A673 (cell line): ENCODE measurements at regions not wholly inside any gene's neighbourhood (a gene's known extent, or its start where the extent isn't known, plus 50 kb on each side); places are given as distances from the start of the nearest gene placed in this dataset.

ENCODE experiments used
- BruUV-seq: library from RNA; stranded (reverse); fragments of 400-500 nt; replicated peaks from 2 replicates; lab custom pipeline; 2021; lab: Mats Ljungman, UMichigan
- CTCF ChIA-PET: fragments of 300-600 bp; sonication (Branson Sonifier 250); formaldehyde crosslinking; loops from one replicate; lab custom pipeline; 2022; ENCODE audit warnings: antibody characterized with exemption; lab: Charles Lee
- POLR2A ChIA-PET: fragments of 300-600 bp; sonication (Branson Sonifier 250); formaldehyde crosslinking; loops from one replicate; lab custom pipeline; 2022; ENCODE audit warnings: antibody characterized with exemption; ENCODE audit not compliant: low non-redundant PET; lab: Charles Lee
- DNase-seq: peaks from one replicate; pipeline ENCODE4 v3.0.0-alpha.2; 2015; ENCODE audit warnings: low spot score
- H3K27ac ChIP-seq: fragments of 200-600 bp; sonication (generic); 2 replicates; pipeline ENCODE4 v1.5.1; 2016; ENCODE audit warnings: mixed run types, low read depth, mild to moderate bottlenecking, mixed read lengths, antibody characterized with exemption, low read length; ENCODE audit not compliant: poor library complexity, severe bottlenecking
- H3K27me3 ChIP-seq: fragments of 200-600 bp; sonication (generic); replicated peaks from 2 replicates; pipeline ENCODE4 v1.6.1; 2017; ENCODE audit warnings: mixed run types, low read depth, mild to moderate bottlenecking, mixed read lengths, antibody characterized with exemption, low read length; ENCODE audit not compliant: insufficient read depth, poor library complexity
- H3K36me3 ChIP-seq: fragments of 200-600 bp; sonication (generic); 2 replicates; pipeline ENCODE4 v1.6.1; 2016; ENCODE audit warnings: mixed run types, mild to moderate bottlenecking, mixed read lengths, antibody characterized with exemption, low read length; ENCODE audit not compliant: insufficient read depth, poor library complexity, severe bottlenecking
- H3K4me1 ChIP-seq: fragments of 200-600 bp; sonication (generic); 2 replicates; pipeline ENCODE4 v1.6.1; 2017; ENCODE audit warnings: mixed run types, mild to moderate bottlenecking, mixed read lengths, antibody characterized with exemption, low read length; ENCODE audit not compliant: insufficient read depth, poor library complexity, severe bottlenecking
- H3K4me3 ChIP-seq: fragments of 200-600 bp; sonication (generic); 2 replicates; pipeline ENCODE4 v1.5.1; 2016; ENCODE audit warnings: low read depth, mixed run types, mild to moderate bottlenecking, mixed read lengths, low read length; ENCODE audit not compliant: poor library complexity, severe bottlenecking
- H3K9me3 ChIP-seq: fragments of 200-600 bp; sonication (generic); 2 replicates; pipeline ENCODE4 v1.6.1; 2016; ENCODE audit warnings: mixed run types, low read depth, mild to moderate bottlenecking, mixed read lengths, antibody characterized with exemption, low read length; ENCODE audit not compliant: poor library complexity, severe bottlenecking
- CTCF ChIP-seq: fragments of 300-800, 200-600 bp; sonication (generic); conservative IDR thresholded peaks from 2 replicates; pipeline ENCODE4 v1.5.1; 2017; ENCODE audit warnings: low read depth, mild to moderate bottlenecking, antibody characterized with exemption, low read length, moderate library complexity, mixed read lengths
- EZH2 ChIP-seq: fragments of 200-600 bp; sonication (generic); IDR thresholded peaks from 2 replicates; pipeline ENCODE4 v1.6.1; 2017; ENCODE audit warnings: borderline replicate concordance, low read depth, mild to moderate bottlenecking, mixed read lengths, antibody characterized with exemption, low read length; ENCODE audit not compliant: poor library complexity, severe bottlenecking
- intact Hi-C: fragments of 100-400 bp; cut with micrococcal nuclease; formaldehyde crosslinking; loops from one replicate; pipeline ENCODE4 v1.10.0; 2022; ENCODE audit not compliant: unreplicated experiment

DNA sequence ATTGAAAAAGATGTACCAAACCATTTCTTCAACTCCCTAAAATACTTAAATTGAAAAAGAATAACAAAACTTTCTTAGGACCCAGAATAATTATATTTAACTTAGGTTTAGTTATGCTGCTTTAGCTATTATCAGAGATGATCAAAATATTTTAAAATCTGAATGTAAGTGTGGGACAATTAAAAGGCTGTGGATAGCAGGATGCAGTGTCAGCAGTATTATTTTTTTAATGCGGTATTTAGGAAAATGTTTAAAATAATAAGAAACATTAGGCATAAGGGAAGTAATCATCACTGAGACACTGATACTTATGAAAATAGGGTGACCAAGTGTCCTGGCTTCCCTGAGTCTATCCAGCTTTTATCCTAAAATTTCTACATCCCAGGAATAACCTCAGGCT is 161.5 kb upstream of the PTCHD4 start:
- TF ChIP-seq EZH2: no peak
- TF ChIP-seq CTCF: no peak
- no peak overlapping the region for H3K27ac ChIP-seq
- POLR2A ChIA-PET: no interaction called here
- H3K4me3 ChIP-seq: no peak overlapping the region
- intact Hi-C loops: no loop called here
- CTCF ChIA-PET: no interaction called here
- no peaks in the 10 kb centered on the region for H3K9me3 ChIP-seq
- H3K36me3 ChIP-seq: no peaks in the 10 kb centered on the region
- DNase-seq: no peak
- no peaks in the 10 kb centered on the region for H3K4me1 ChIP-seq
- no peaks in the 10 kb centered on the region for H3K27me3 ChIP-seq
- no TSS peak for BruUV-seq

- ChIA-PET POLR2A (no interaction called here), CTCF (no interaction called here)
- Histone ChIP-seq H3K9me3 (no peaks in the 10 kb centered on the region), H3K4me3 (no peak overlapping the region), H3K27ac (no peak overlapping the region), H3K4me1 (no peaks in the 10 kb centered on the region), H3K36me3 (no peaks in the 10 kb centered on the region), H3K27me3 (peaks cover 3% of the 10 kb centered on the region)
- intact Hi-C loops: no loop called here
- BruUV-seq: no TSS peak
- DNase-seq: no peak
- no peak for TF ChIP-seq CTCF
- no peak for TF ChIP-seq EZH2
Observed at GRCh38 chr6:48255094-48255493, 144.1 kb upstream of the PTCHD4 start.

GRCh38 chr6:48249071-48249470 is 138.1 kb upstream of the PTCHD4 start:
- DNase-seq: no peak
- no peaks in the 10 kb centered on the region for H3K4me1 ChIP-seq
- CTCF ChIA-PET: no interaction called here
- no peak overlapping the region for H3K27ac ChIP-seq
- intact Hi-C loops: no loop called here
- H3K27me3 ChIP-seq: peaks cover 3% of the 10 kb centered on the region
- no peak for TF ChIP-seq EZH2
- TF ChIP-seq CTCF: no peak
- BruUV-seq: no TSS peak
- no peak overlapping the region for H3K4me3 ChIP-seq
- no peaks in the 10 kb centered on the region for H3K36me3 ChIP-seq
- no peaks in the 10 kb centered on the region for H3K9me3 ChIP-seq
- POLR2A ChIA-PET: no interaction called here
